Activated CD4-positive, alpha-beta memory T cell treated with anti-CD3 and anti-CD28 coated beads, Interleukin-2, amount 10 ng/mL, durations not matched to agents 7 days and 5 days (primary cell): ENCODE measurements at regions not wholly inside any gene's neighbourhood (a gene's known extent, or its start where the extent isn't known, plus 50 kb on each side); places are given as distances from the start of the nearest gene placed in this dataset.
"Not testable (repeated sequence)": the region's sequence is repeated elsewhere in the genome, so short reads cannot be mapped to it uniquely, and the experiment has no call there.

ENCODE experiments used
- CTCF ChIA-PET: fragments of 350-600 bp; sonication (Branson Sonifier 250); formaldehyde crosslinking; loops from one replicate; lab custom pipeline; 2021; ENCODE audit warnings: antibody characterized with exemption, inconsistent platforms; lab: Charles Lee
- POLR2A ChIA-PET: fragments of 350-600 bp; sonication (Branson Sonifier 250); formaldehyde crosslinking; loops from one replicate; lab custom pipeline; 2021; ENCODE audit warnings: antibody characterized with exemption; lab: Charles Lee
- DNase-seq: peaks from one replicate; pipeline ENCODE4 v3.0.0-alpha.2; 2020
- H3K27ac Mint-ChIP-seq: one replicate; pipeline ENCODE4 v1.8.0; 2021; ENCODE audit warnings: mild to moderate bottlenecking, mixed read lengths
- H3K27me3 Mint-ChIP-seq: one replicate; pipeline ENCODE4 v1.8.0; 2021; ENCODE audit warnings: mixed read lengths
- H3K36me3 Mint-ChIP-seq: one replicate; pipeline ENCODE4 v1.8.0; 2021; ENCODE audit warnings: low read depth, mixed read lengths
- H3K4me1 Mint-ChIP-seq: one replicate; pipeline ENCODE4 v1.8.0; 2021; ENCODE audit warnings: mixed read lengths
- H3K4me3 Mint-ChIP-seq: one replicate; pipeline ENCODE4 v1.8.0; 2021; ENCODE audit warnings: mild to moderate bottlenecking, mixed read lengths
- H3K9me3 Mint-ChIP-seq: one replicate; pipeline ENCODE4 v1.8.0; 2021; ENCODE audit warnings: mixed read lengths

GRCh38 chr2:47282621-47283272, 86.4 kb upstream of the EPCAM start:
- POLR2A ChIA-PET: no interaction called here
- Mint-ChIP-seq H3K4me3 (no peak overlapping the region), H3K27me3 (peaks cover 6% of the 10 kb centered on the region), H3K9me3 (no peaks in the 10 kb centered on the region), H3K4me1 (no peaks in the 10 kb centered on the region), H3K36me3 (no peaks in the 10 kb centered on the region), H3K27ac (no peak overlapping the region)
- DNase-seq: no peak
- CTCF ChIA-PET: no interaction called here

DNA sequence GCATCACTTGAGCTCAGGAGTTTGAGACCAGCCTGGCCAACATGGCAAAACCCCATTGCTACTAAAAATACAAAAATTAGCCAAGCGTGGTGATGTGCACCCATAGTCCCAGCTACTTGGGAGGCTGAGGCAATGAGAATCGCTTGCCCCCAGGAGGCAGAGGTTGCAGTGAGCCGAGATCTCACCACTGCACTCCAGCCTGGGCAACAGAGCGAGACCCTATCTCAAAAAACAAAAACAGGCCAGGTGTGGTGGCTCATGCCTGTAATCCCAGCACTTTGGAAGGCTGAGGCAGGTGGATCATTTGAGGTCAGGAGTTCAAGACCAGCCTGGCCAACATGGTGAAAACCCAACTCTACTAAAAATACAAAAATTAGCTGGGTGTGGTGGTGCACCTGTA, 89.6 kb upstream of the EPCAM start:
- DNase-seq, H3K4me1 Mint-ChIP-seq, POLR2A ChIA-PET, H3K4me3 Mint-ChIP-seq, H3K27me3 Mint-ChIP-seq, H3K27ac Mint-ChIP-seq, H3K9me3 Mint-ChIP-seq, H3K36me3 Mint-ChIP-seq: not testable (repeated sequence)
- CTCF ChIA-PET: interaction anchor here (1.0 kb wide), 1 partner anchor 44 kb away, joined by 3 read pairs; no protein-coding TSS in a partner anchor

- Mint-ChIP-seq H3K4me3 (no peak overlapping the region), H3K9me3 (no peaks in the 10 kb centered on the region), H3K27ac (no peak overlapping the region), H3K36me3 (no peaks in the 10 kb centered on the region), H3K27me3 (no peaks in the 10 kb centered on the region), H3K4me1 (no peaks in the 10 kb centered on the region)
- ChIA-PET CTCF (no interaction called here), POLR2A (no interaction called here)
- no peak for DNase-seq
Observed at GRCh38 chr2:47277987-47278386, 91.1 kb upstream of the EPCAM start.

GRCh38 chr2:47277187-47277586, 91.9 kb upstream of the EPCAM start:
- no peak for DNase-seq
- no peaks in the 10 kb centered on the region for H3K27me3 Mint-ChIP-seq
- no peak overlapping the region for H3K27ac Mint-ChIP-seq
- ChIA-PET POLR2A (no interaction called here), CTCF (interaction anchor here (1.3 kb wide), 1 partner anchor 293 kb away, joined by 3 read pairs; no protein-coding TSS in a partner anchor)
- peaks cover 1% of the 10 kb centered on the region for H3K4me1 Mint-ChIP-seq
- H3K9me3 Mint-ChIP-seq: no peaks in the 10 kb centered on the region
- no peak overlapping the region for H3K4me3 Mint-ChIP-seq
- H3K36me3 Mint-ChIP-seq: no peaks in the 10 kb centered on the region

- H3K4me1 Mint-ChIP-seq: peaks cover 1% of the 10 kb centered on the region
- DNase-seq: no peak
- H3K36me3 Mint-ChIP-seq: no peaks in the 10 kb centered on the region
- H3K4me3 Mint-ChIP-seq: no peak overlapping the region
- H3K27me3 Mint-ChIP-seq: no peaks in the 10 kb centered on the region
- ChIA-PET CTCF (interaction anchor here (0.7 to 1.3 kb wide), 2 partner anchors 287 to 292 kb away, joined by 3 to 4 read pairs; no protein-coding TSS in a partner anchor), POLR2A (no interaction called here)
- no peak overlapping the region for H3K27ac Mint-ChIP-seq
- no peaks in the 10 kb centered on the region for H3K9me3 Mint-ChIP-seq
Observed at GRCh38 chr2:47276061-47276460, 93.0 kb upstream of the EPCAM start.

GRCh38 chr2:47274054-47274782, 94.9 kb upstream of the EPCAM start:
- Mint-ChIP-seq H3K27ac (no peak overlapping the region), H3K9me3 (no peaks in the 10 kb centered on the region), H3K4me1 (peaks cover 1% of the 10 kb centered on the region), H3K27me3 (no peaks in the 10 kb centered on the region), H3K4me3 (no peak overlapping the region), H3K36me3 (no peaks in the 10 kb centered on the region)
- POLR2A ChIA-PET: no interaction called here
- CTCF ChIA-PET: interaction anchor here (0.6 kb wide), 2 partner anchors 107 to 330 kb away, joined by 3 to 5 read pairs; no protein-coding TSS in a partner anchor
- DNase-seq: no peak

- Mint-ChIP-seq H3K27ac (no peak overlapping the region), H3K4me3 (no peak overlapping the region), H3K9me3 (no peaks in the 10 kb centered on the region), H3K4me1 (peaks cover 1% of the 10 kb centered on the region), H3K36me3 (no peaks in the 10 kb centered on the region), H3K27me3 (no peaks in the 10 kb centered on the region)
- no peak for DNase-seq
- POLR2A ChIA-PET: no interaction called here
- CTCF ChIA-PET: interaction anchor here (0.6 kb wide), 1 partner anchor 106 kb away, joined by 3 read pairs; no protein-coding TSS in a partner anchor
Observed at GRCh38 chr2:47272905-47273758, 96.0 kb upstream of the EPCAM start.

GRCh38 chr2:47272031-47272864, 95.9 kb upstream of the CALM2 start:
- CTCF ChIA-PET: interaction anchor here (0.6 to 1.8 kb wide), 3 partner anchors 20 to 291 kb away, joined by 3 to 6 read pairs (median 3); no protein-coding TSS in a partner anchor
- H3K27me3 Mint-ChIP-seq: no peaks in the 10 kb centered on the region
- H3K36me3 Mint-ChIP-seq: no peaks in the 10 kb centered on the region
- H3K4me1 Mint-ChIP-seq: peaks cover 1% of the 10 kb centered on the region
- peak overlapping the region; percentile 45 for H3K4me3 Mint-ChIP-seq
- H3K9me3 Mint-ChIP-seq: no peaks in the 10 kb centered on the region
- no peak overlapping the region for H3K27ac Mint-ChIP-seq
- POLR2A ChIA-PET: no interaction called here
- peak; percentile 58 for DNase-seq

DNA sequence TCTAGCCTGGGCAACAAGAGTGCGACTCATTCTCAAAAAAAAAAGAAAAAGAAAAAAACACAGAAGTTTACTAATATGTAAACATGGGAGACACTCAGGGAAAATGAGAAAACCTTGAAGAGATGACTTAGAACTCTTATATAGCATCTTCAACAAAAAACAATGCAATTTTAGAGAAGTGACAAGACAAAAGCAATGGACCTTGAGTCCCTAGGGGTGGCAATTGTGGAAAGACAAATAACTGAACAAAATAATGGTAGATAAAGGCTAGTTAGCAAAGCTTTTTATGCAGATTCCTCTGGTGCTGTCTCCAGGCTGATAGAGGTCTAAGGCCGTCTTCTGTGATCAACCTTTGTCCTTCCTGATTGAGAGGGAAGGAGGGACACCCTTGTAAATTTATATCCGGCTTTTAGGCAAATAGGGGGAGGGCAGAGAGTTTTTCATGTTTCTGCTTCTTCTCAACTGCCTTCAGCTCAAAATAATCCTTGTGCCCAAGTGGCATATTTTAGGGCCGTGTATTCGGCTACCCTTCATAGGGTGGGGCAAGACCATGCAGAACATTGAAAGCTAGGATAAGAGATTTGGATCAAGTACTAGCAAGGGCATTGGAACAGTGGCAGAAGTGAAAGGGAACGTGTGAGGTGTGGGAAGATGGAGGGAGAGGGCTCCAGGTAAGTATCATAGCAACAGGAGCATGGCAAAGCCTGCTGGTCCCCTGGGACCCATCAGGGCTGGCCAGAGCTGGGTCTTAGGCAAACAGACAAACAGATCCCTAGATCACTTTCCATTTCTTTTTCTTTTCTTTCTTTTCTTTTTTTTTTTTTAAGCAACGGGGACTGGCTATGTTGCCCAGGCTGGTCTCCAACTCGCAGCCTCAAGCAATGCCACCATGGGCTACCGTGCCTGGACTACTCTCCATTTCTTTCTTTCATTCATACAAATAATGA, 95.0 kb upstream of the CALM2 start:
- H3K36me3 Mint-ChIP-seq: no peaks in the 10 kb centered on the region
- no peak overlapping the region for H3K27ac Mint-ChIP-seq
- POLR2A ChIA-PET: no interaction called here
- CTCF ChIA-PET: interaction anchor here (0.6 to 1.8 kb wide), 5 partner anchors 21 to 290 kb away, joined by 3 to 6 read pairs (median 3); no protein-coding TSS in a partner anchor
- no peak overlapping the region for H3K4me3 Mint-ChIP-seq
- no peak for DNase-seq
- peaks cover 1% of the 10 kb centered on the region for H3K4me1 Mint-ChIP-seq
- no peaks in the 10 kb centered on the region for H3K27me3 Mint-ChIP-seq
- H3K9me3 Mint-ChIP-seq: no peaks in the 10 kb centered on the region

DNA sequence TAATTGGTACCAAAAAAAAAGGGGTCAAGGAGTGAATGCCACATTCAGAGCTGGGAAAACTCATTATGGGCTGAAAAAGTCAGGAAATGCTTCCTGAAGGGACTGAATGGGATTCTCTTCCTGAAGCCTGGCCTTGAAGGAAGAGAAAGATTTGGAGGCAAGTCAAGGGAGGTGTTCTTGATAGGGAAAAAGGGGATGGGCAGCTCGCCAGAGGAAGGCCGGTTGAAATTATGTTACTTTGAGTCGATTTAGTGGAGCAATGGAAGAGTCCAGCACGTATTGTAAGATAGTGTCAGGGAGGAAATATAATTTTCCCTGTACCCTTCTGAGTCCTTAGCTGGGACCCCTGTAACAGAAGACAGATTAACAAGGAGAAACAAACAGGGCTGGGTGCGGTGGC, 94.1 kb upstream of the CALM2 start:
- ChIA-PET POLR2A (no interaction called here), CTCF (interaction anchor here (1.8 kb wide), 1 partner anchor 98 kb away, joined by 6 read pairs; no protein-coding TSS in a partner anchor)

More for the DNA sequence above, 94.1 kb upstream of the CALM2 start:
- no peaks in the 10 kb centered on the region for H3K36me3 Mint-ChIP-seq
- H3K4me1 Mint-ChIP-seq: peaks cover 1% of the 10 kb centered on the region
- H3K9me3 Mint-ChIP-seq: no peaks in the 10 kb centered on the region
- DNase-seq: no peak
- H3K4me3 Mint-ChIP-seq: no peak overlapping the region
- no peaks in the 10 kb centered on the region for H3K27me3 Mint-ChIP-seq
- H3K27ac Mint-ChIP-seq: no peak overlapping the region
